ENCODE measurements at regions not wholly inside any gene's neighbourhood (a gene's known extent, or its start where the extent isn't known, plus 50 kb on each side); places are given as distances from the start of the nearest gene placed in this dataset.

DNA sequence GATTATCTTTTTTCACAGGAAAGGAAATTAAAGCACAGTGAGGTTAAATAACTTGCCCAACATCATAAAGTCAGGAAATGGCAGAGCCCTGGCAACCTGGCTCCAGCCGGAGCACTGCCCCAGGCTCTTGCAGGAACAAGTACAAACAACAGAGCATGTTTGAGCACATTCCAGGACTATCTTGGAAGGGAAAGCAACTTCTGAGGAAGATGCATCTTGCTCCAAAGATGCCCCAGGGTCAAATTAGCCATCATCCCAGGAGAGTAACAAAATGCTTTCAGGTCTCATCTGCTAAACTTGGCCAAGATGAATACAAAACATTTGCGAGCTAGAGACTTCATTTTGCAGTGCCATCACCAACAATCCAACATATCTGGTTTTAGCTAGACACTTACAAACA is 162.4 kb upstream of the LRRN1 start:
- DNase-seq: no peak
- ATAC-seq (ENCODE audit: poor library complexity): no peak
- intact Hi-C loops (cut with DNase I): no loop called here

DNA sequence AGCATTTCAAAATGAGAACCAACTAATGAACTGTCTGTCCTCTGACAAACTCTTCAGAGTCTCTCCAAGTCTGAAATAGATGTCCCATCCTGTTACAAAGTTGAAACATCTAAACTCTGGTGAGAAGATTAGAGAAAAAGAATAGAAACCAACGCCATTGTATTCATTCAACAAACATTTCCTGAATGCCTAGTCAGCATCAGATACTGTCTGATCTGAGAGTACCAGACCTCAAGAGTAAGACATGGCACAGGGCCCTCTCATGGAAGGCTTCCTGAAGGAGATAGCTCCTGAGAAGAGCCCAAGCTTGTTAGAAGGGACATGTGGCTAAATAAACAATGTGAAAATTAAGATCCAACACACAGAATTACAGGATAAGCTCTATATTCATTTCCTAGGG is 164.1 kb upstream of the LRRN1 start:
- DNase-seq (no peak), ATAC-seq (ENCODE audit: poor library complexity) (no peak)
- intact Hi-C loops (cut with DNase I): no loop called here

DNA sequence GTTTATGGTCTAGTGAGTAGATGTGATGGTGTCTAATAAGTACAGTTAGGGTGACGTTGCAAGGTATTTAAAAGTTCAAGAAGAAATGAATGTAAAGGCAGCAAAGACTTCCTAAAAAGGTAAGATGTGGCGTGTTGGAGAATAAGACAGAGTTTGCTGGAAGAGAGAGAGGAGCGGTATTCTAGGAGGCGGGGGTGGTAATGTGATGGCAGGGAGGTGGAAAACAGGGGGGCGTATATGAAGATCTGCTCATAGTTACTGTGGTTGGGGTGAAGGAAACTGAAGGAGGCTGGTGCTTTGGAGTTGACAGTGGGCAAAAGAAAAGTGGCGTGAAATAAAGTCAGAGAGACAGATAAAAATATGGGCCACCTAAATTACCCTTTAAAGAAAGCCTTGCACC is 164.9 kb upstream of the LRRN1 start:
- DNase-seq (no peak), ATAC-seq (ENCODE audit: poor library complexity) (no peak)
- intact Hi-C loops (cut with DNase I): no loop called here

DNA sequence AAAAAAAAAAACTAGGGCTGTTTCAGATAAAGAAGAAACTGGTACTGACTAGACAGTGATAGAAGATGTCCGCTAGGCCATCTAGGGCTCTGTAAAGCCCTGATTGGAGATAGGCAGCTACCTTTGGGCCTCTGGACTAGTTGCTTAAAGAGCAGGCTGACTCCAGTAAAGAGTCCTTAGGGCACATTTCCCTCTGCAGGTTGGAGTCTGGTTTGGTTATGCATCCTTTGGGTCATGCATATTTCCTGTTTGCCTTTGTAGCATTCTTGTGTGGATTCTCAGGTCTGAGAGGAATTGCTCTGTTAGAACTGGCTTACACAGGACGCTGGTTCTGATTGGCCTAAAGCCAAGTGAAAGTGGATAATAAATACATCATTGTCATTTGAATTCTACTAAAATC is 165.5 kb upstream of the LRRN1 start:
- DNase-seq (no peak), ATAC-seq (ENCODE audit: poor library complexity) (no peak)
- intact Hi-C loops (cut with DNase I): no loop called here

DNA sequence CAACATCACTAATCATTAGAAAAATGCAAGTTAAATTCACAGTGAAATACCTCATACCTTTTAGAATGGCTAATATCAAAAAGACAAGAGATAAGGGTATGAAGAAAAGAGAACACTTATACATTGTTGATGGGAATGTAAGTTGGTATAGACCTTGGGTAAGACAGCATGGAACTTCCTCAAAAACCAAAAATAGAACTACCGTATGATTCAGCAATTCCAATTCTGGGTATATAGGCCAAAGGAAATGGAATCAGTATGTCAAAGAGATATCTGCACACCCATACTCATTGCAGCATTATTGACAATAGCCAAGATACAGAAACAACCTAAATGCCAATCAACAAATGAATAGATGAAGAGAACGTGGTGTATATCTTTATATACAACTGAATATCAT is 166.8 kb upstream of the LRRN1 start:
- no peak for DNase-seq
- intact Hi-C loops (cut with DNase I): no loop called here
- ATAC-seq (ENCODE audit: poor library complexity): no peak

DNA sequence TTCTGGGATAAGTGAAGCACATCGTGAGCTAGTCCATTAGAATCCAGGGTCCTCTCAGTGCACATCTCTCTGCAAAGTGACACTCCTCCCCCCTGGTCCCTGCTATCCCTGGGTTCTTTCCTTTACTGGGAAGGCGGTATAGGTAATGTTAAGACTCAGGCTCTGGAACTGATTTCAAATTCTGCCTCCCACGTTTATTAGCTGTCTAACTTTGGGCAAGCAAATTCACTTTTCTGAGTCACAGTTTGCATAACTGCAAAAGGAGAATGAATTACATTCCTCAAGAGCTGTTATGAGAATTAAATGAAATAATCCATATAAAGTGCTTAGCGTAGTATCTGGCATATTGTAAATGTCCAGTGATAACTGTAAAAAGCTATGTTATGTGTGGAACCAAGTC is 168.1 kb upstream of the LRRN1 start:
- DNase-seq: no peak
- ATAC-seq (ENCODE audit: poor library complexity): no peak
- intact Hi-C loops (cut with DNase I): no loop called here

DNA sequence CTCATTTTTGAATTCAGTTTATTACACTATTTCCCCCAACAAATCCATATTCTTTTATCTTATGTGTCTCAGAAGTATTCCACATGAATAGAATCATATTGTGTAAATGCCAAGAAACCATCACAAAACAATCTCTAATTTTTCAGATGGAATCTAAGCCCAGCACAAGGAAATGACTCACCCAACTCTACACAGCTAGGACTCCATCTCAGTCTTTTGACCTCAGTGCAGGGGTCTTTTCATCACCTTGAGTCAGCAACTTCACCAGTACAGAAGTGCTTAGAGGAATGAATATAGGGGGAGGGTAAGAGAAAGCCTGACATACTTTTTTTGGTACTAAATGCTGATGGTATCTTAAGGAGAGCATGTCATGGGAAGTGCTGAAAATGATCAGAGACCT is 169.3 kb upstream of the LRRN1 start:
- intact Hi-C loops (cut with DNase I): no loop called here
- no peak for ATAC-seq (ENCODE audit: poor library complexity)

DNA sequence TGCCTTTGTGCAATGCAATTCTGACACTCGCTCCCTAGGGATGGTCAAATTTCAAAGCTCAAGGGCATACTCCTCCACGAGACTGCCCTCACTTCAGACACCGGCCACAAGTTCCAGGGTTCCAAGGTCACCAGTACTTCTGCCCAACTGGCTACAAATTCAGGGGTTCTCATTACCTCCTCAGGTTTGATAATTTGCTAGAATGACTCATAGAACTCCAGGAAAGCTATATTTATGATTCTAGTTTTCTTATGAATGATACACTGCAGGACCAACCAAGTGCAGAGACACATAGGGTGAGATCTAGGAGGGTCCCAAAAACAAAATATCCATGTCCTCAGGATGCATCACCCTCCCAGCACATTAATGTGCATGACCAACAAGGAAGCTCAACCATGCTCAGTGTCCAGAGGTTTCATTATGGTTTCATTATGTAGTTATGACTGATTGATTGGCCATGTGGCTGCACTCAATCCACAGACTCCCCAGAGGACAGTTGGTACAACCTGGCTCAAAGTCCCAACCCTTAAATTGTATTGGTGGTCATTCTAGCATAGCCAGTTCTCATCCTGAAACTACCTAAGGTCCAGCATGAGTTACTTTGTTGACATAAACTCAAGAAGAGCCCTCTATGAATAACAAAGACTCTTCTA is 170.4 kb upstream of the LRRN1 start:
- ATAC-seq (ENCODE audit: poor library complexity): no peak
- DNase-seq: no peak
- intact Hi-C loops (cut with DNase I): no loop called here

More for the DNA sequence above, 169.3 kb upstream of the LRRN1 start:
- no peak for DNase-seq

DNA sequence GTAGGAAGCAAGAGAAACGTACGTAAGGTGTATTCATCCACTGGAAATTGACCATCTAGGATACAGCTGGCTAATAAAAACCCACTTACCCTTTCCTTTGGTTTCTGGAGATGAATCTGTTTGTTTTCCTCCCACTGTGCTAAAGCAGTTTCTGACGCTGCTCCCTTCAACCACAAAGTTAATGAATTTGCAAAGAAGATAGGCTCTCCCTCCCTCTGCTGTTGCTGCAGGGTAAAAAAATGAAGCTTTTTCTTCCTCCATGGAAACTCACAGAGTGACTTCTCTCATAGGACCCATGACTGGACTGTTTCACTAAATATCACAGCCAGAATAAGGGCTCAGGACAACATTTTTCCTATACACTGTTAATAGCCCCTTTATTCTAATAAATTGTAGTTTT is 172.1 kb upstream of the LRRN1 start:
- DNase-seq (no peak), ATAC-seq (ENCODE audit: poor library complexity) (no peak)
- intact Hi-C loops (cut with DNase I): no loop called here

DNA sequence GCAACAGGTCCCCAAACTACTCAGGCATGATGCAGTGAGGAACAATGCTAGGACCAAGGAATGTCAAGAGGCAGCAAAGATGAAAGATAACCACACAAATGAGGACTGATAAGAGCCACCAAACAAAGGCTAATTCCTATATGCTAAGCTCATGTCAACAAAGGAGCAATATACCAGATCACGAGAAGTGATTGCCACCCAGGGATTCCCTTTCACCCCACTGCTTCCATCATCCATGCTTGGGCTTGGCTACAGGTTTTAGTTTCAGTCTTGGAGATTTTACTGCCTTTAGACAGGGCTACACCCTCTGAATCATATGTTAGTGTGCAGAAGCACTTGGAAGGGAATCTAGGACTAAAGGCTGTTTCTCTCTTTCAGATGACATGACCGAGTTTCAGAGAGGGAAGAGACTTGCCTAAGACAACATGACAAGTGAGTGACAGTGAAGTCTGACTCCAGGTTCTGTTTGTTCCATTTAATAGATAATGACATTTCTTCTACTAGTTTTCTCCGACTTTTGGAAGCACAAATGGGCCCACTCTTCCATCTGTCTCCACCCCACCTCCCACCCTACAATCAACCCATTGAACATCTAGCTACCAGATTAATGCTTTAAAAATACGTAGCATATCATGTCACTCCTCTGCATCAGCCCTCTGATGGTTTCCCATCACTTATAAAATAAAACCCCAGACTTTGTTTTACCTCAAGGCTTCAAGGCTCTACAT is 173.5 kb upstream of the LRRN1 start:
- intact Hi-C loops (cut with DNase I): no loop called here
- no peak for ATAC-seq (ENCODE audit: poor library complexity)
- no peak for DNase-seq

DNA sequence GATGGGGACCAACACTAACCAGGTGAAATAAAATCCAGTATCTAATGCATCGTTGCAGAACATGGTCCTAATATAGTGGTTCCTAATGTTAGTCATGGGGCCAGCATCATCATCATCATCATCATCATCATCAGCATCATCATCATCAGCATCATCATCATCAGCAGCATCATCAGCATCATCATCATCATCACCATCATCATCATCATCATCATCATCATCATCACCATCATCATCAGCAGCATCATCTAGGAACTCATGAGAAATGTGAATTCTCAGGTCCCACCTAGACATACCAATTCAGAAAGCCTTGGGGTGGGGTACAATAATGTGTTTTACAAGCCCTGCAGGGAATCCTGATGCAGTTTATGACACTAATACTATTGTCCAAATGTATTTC is 179.4 kb upstream of the LRRN1 start:
- no peak for DNase-seq
- intact Hi-C loops (cut with DNase I): no loop called here
- ATAC-seq (ENCODE audit: poor library complexity): no peak

DNA sequence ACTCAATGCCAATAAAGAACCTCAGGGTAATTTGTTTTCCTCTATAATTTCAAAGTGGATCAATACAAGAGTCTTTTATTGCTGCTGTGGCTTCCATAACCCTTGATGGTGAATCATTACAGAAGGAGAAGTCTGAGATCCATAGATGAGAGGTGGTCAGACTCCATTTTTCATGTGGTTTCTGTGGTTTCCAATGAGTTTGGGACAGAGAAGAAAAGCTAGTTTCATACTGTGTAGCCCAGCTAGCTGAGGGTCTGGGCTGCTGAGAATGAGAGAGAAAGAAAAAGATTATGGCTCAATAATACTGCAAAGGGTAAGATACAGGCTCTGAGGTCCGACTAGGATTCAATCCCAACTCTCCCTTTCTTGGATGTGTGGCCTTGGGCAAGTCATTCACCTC is 180.6 kb upstream of the LRRN1 start:
- no peak for ATAC-seq (ENCODE audit: poor library complexity)
- intact Hi-C loops (cut with DNase I): no loop called here
- no peak for DNase-seq

DNA sequence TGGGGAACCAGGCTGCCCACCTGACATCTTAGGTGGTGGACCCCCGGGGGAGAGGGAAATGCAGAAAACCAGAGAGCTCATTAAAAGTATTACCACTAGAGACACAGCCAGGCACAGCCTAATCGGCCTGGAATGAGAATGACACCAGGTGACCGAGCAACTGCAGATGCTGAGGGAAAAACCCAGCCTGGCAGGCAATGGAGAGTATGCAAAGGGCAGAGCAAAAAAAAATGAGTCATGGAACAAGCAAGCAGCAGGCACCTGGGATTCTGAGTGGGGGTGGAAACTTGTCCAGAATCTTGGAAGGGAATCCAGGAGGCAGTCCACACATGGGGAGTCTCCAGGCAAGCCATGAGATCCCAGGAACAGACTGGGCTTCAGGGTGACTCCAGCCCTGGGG is 183.7 kb upstream of the LRRN1 start:
- no peak for DNase-seq
- ATAC-seq (ENCODE audit: poor library complexity): no peak
- intact Hi-C loops (cut with DNase I): no loop called here

DNA sequence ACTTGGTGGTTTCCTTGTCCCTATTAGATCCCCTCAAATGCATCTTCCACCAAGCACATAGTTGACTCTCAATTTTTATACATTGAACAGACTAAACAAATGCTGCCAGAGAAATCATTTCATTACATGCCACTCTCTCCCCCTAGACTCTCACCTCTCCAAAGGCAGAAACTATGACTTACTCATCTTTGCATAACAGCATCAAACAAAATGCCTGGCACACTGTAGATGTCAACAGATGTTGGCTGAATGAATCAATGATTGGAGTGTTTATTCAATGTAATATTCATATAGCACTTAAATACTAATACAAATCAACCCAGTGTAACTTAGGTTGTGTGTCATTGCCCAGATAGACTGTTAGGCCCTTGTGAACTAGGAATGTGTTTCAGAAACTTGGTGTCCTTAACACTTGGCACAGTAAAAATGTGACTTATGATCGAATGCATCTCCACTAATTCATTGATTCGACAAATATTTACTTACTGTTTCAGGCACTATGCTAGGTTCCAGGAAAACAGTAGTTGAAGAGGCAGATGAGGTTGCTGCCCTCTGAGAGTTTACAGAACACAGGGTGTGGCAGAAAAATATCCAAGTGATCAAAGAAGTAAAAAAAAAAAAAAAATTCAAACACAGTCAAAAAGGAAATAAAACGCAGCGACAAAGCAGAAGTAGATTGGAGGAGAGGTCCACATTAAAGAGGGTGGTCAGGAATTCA is 188.5 kb upstream of the LRRN1 start:
- intact Hi-C loops (cut with DNase I): no loop called here
- ATAC-seq (ENCODE audit: poor library complexity): no peak
- no peak for DNase-seq

DNA sequence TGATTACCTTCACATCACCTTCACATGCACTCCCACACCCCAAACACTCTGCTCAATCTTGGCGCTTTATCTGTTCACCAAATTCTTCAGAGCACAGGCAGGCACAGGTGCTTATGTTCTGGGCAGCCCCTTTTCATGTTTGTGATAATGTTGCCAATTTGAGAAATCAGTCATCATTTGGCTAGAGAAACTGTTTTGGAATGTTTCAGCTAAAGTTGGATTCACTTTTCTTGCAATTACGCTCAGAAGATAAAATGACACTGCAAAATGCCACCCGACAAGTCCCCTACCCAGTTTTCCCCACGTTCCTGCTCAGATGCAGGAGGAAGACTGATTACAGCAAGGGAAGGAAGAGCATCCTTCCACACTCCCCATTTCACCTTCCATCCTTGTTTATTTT is 192.9 kb upstream of the LRRN1 start:
- no peak for ATAC-seq (ENCODE audit: poor library complexity)
- intact Hi-C loops (cut with DNase I): no loop called here

DNA sequence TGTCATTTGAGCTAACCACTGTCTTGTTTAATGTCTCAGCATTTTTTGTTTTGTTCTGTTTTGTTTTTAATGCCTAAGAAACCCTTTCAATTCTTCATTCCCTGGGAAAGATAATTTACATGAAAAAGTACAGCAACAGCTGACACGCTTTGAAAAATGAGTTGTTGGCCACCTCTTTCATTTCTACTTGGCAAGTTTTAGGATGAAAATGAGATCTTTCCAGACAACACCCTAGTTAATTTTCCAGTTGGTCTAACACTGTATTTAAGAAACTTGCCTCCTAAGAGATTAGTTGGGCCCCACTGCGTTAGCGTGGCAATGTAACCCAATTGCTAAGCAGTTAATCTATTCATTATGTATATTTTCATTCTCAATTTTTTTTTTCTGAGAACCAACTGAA is 194.0 kb upstream of the LRRN1 start:
- ATAC-seq (ENCODE audit: poor library complexity) (no peak), DNase-seq (no peak)

More for the DNA sequence above, 192.9 kb upstream of the LRRN1 start:
- DNase-seq: no peak

DNA sequence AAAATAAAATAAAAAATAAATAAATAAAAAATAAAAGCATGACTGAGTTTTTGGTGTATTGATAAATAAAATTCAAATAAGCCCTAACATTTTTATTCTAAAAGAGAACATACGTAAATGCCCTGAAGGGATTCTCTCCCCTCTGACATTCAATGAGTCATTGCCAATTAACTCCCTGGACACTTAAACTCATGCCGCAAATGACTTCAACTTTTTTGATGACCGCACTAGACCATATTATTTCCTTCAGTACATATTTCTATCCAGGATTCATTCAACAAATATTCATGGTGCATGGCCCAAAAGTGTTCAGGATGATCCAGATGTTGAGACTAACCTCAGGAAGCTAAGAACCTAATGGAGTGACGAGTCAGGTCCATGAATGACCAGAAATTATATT is 195.9 kb upstream of the LRRN1 start:
- intact Hi-C loops (cut with DNase I): no loop called here
- DNase-seq (no peak), ATAC-seq (ENCODE audit: poor library complexity) (no peak)

More for the DNA sequence above, 194.0 kb upstream of the LRRN1 start:
- intact Hi-C loops (cut with DNase I): no loop called here

DNA sequence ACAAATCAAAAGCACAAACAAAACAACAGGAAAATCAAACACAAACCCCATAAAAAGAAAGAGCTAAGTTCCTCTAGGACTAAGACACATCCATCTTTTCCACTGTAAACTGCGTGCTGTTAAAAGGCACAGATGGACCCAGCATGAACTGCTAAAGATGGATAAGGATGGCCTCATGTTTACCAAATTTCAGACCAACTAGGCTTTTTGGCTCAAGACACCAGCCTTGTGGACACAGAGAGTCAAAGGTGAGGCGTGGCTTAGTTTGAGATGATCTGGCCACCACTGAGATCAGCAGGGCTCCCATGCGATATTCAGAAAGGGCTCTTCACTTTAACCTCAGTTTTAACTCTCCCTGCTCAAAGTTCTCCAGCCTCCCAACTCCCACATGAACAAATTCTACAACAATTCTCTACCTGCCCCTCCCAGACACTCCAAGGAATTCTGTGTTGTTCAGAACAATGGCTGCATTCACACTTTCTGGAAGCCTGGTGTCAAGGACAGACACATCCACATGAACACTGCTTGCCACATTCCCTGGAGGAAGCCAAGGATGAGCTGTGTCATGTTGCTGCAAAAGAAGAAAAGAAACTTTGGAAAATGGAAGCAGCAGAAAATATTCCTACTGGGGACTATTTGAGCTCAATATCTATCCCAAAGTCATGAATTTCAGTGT is 198.4 kb upstream of the LRRN1 start:
- intact Hi-C loops (cut with DNase I): no loop called here
- no peak for ATAC-seq (ENCODE audit: poor library complexity)
- DNase-seq: no peak

DNA sequence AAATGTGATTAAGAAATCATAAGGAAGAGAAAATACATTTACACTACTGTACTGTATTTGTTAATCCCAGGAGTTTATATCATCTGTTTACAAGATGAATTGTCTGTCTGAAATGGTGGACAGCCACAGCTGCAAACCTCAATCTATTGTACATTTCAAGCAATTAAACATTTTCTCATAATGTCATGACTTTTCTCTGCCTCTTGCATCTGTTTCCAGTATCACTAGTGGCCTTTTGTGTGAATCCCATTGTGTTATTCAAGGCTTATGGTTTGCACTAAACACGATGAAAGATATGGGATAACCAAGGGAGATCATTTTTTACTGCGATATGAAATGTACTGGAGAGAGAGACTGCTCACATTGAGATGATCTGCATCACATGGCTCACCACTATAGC is 200.2 kb upstream of the LRRN1 start:
- intact Hi-C loops (cut with DNase I): no loop called here
- no peak for DNase-seq
- ATAC-seq (ENCODE audit: poor library complexity): no peak

DNA sequence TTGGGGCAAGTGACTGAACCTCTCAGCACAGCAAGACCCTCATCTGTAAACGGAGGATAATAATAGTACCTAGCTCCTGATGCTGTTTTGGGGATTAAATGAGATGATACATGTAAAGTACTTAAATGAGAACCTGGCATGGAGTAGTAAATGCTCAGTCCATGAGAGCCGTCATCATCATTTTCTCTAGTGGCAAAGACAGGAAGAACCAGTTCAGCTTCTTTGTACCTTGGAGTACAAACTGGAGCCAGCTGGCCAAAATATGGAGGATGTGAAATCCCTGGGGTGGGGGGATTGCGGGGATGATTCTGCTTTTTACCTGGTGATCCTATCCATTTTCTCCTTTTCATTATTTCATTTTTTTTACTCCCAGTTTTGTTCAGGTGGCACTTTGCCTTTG is 204.2 kb upstream of the LRRN1 start:
- no peak for ATAC-seq (ENCODE audit: poor library complexity)
- intact Hi-C loops (cut with DNase I): no loop called here
- no peak for DNase-seq

All from Right ventricle myocardium superior (tissue), 1 donor.